ENCODE measurements at regions not wholly inside any gene's neighbourhood (a gene's known extent, or its start where the extent isn't known, plus 50 kb on each side); places are given as distances from the start of the nearest gene placed in this dataset.

- no peak for TF ChIP-seq TARDBP (IDR thresholded peaks at IDR 0.05; ENCODE audit: borderline replicate concordance)
- TF ChIP-seq JUNB (IDR thresholded peaks at IDR 0.05): peak; percentile 18; the same call in 1 of the 2 replicates
- TF ChIP-seq PBX3 (IDR thresholded peaks at IDR 0.05; ENCODE audit: insufficient replicate concordance, low read depth, low read length): no peak
- WGBS (ENCODE audit: insufficient coverage, insufficient replicate concordance, low lambda C conversion rate, missing lambda C conversion rate): 20% methylated on average over 5 of the region's 5 CpGs
Observed at GRCh38 chr18:38695559-38696280, 1130.1 kb upstream of the CELF4 start.

GRCh38 chr18:38693104-38693503, 1127.5 kb upstream of the CELF4 start:
- H3K9ac ChIP-seq (ENCODE audit: control insufficient read depth, insufficient read depth, low read length): no peak overlapping the region
- 27% methylated on average over 5 of the region's 5 CpGs for WGBS (ENCODE audit: insufficient coverage, insufficient replicate concordance, low lambda C conversion rate, missing lambda C conversion rate)
- CTCF ChIA-PET: no interaction called here
- in situ Hi-C loops (cut with MboI) (no loop called here), intact Hi-C loops (cut with micrococcal nuclease; ENCODE audit: unreplicated experiment) (no loop called here)
- DNase-seq (ENCODE audit: low read depth, low spot score): no peak
- H3K9me3 ChIP-seq (replicated peaks; ENCODE audit: control insufficient read depth, insufficient read depth, low read length): no peaks in the 10 kb centered on the region; the same call in 1 of the 3 replicates
- H3K79me2 ChIP-seq (ENCODE audit: control insufficient read depth, insufficient read depth, low read length): no peaks in the 10 kb centered on the region
- peak overlapping the region; percentile 24; the same call in 1 of the 2 replicates for H2AFZ ChIP-seq (ENCODE audit: control insufficient read depth, low read depth, low read length)
- ATAC-seq: peak; percentile 52
- no peak overlapping the region for H3K27ac ChIP-seq (ENCODE audit: control insufficient read depth, insufficient read depth)
- no peaks in the 10 kb centered on the region for H3K36me3 ChIP-seq (ENCODE audit: control insufficient read depth in 2 of 2, insufficient read depth in 2 of 2, low read length in 1 of 2)
- H3K4me2 ChIP-seq (ENCODE audit: control insufficient read depth, insufficient read depth): no peak overlapping the region
- no peak overlapping the region for H3K4me3 ChIP-seq
- TF ChIP-seq SPI1 (IDR thresholded peaks at IDR 0.05; ENCODE audit: borderline replicate concordance, insufficient read depth, low read depth, low read length) (peak; percentile 61; the same call in 1 of the 2 replicates), ZBED1 (IDR thresholded peaks at IDR 0.05; ENCODE audit: borderline replicate concordance) (no peak)
- H3K27me3 ChIP-seq (replicated peaks in 1 of 2; ENCODE audit: control insufficient read depth in 2 of 2, insufficient read depth in 2 of 2, low read length in 1 of 2): no peaks in the 10 kb centered on the region
- no peak for FAIRE-seq
- SMC1A ChIA-PET (ENCODE audit: uncharacterized antibody, unreplicated experiment): no interaction called here
- no peaks in the 10 kb centered on the region for H3K4me1 ChIP-seq (ENCODE audit: control insufficient read depth, insufficient read depth, low read length)
- no TSS peak for BruUV-seq (replicated peaks)
- POLR2A ChIA-PET: no interaction called here
- no peaks in the 10 kb centered on the region for H4K20me1 ChIP-seq (ENCODE audit: control insufficient read depth, insufficient read depth)
- RAD21 ChIA-PET (ENCODE audit: unreplicated experiment): no interaction called here

More at GRCh38 chr18:38695559-38696280, 1130.1 kb upstream of the CELF4 start:
- intact Hi-C loops (cut with micrococcal nuclease; ENCODE audit: unreplicated experiment) (no loop called here), in situ Hi-C loops (cut with MboI) (no loop called here)
- Histone ChIP-seq H3K79me2 (ENCODE audit: control insufficient read depth, insufficient read depth, low read length) (no peaks in the 10 kb centered on the region), H3K36me3 (ENCODE audit: control insufficient read depth in 2 of 2, insufficient read depth in 2 of 2, low read length in 1 of 2) (no peaks in the 10 kb centered on the region), H3K27ac (ENCODE audit: control insufficient read depth, insufficient read depth) (no peak overlapping the region), H3K9ac (ENCODE audit: control insufficient read depth, insufficient read depth, low read length) (no peak overlapping the region), H3K4me3 (no peak overlapping the region), H3K9me3 (replicated peaks; ENCODE audit: control insufficient read depth, insufficient read depth, low read length) (no peaks in the 10 kb centered on the region; the same call in 1 of the 3 replicates), H4K20me1 (ENCODE audit: control insufficient read depth, insufficient read depth) (no peaks in the 10 kb centered on the region), H3K27me3 (replicated peaks in 1 of 2; ENCODE audit: control insufficient read depth in 2 of 2, insufficient read depth in 2 of 2, low read length in 1 of 2) (no peaks in the 10 kb centered on the region), H2AFZ (ENCODE audit: control insufficient read depth, low read depth, low read length) (no peak overlapping the region), H3K4me1 (ENCODE audit: control insufficient read depth, insufficient read depth, low read length) (no peaks in the 10 kb centered on the region), H3K4me2 (ENCODE audit: control insufficient read depth, insufficient read depth) (no peak overlapping the region)
- no peak for FAIRE-seq
- no TSS peak for BruUV-seq (replicated peaks)
- POLR2A ChIA-PET: no interaction called here
- no peak for DNase-seq (ENCODE audit: low read depth, low spot score)
- CTCF ChIA-PET: interaction anchor here (0.9 kb wide), 1 partner anchor 12 kb away, joined by 3 read pairs; no protein-coding TSS in a partner anchor
- RAD21 ChIA-PET (ENCODE audit: unreplicated experiment): no interaction called here
- SMC1A ChIA-PET (ENCODE audit: uncharacterized antibody, unreplicated experiment): interaction anchor here (1.0 kb wide), 1 partner anchor 11 kb away, joined by 3 read pairs; no protein-coding TSS in a partner anchor
- peak; percentile 62 for ATAC-seq

Measured in GM12878 (cell line).